Tibial nerve (tissue), 4 donors: ENCODE measurements at regions not wholly inside any gene's neighbourhood (a gene's known extent, or its start where the extent isn't known, plus 50 kb on each side); places are given as distances from the start of the nearest gene placed in this dataset.

Source experiments
- EP300 ChIP-seq, 2 donors: sonication (generic); formaldehyde crosslinking; IDR thresholded peaks; one replicate each; pipeline ENCODE4 v1.6.1; 2017; ENCODE audit warnings: antibody characterized with exemption in 2 of 2, mild to moderate bottlenecking in 1 of 2
- TF ChIP-seq, protein P1 (sequence below), 5 experiments: fragments of 200-600 bp in 3 of 5; fragments of 450-650 bp in 2 of 5; sonication (generic) in 3 of 5; IDR thresholded peaks; one replicate each; pipeline ENCODE4 v1.5.1; 2016 to 2019; ENCODE audit warnings: antibody characterized with exemption in 5 of 5, mild to moderate bottlenecking in 3 of 5, moderate library complexity in 2 of 5

DNA sequence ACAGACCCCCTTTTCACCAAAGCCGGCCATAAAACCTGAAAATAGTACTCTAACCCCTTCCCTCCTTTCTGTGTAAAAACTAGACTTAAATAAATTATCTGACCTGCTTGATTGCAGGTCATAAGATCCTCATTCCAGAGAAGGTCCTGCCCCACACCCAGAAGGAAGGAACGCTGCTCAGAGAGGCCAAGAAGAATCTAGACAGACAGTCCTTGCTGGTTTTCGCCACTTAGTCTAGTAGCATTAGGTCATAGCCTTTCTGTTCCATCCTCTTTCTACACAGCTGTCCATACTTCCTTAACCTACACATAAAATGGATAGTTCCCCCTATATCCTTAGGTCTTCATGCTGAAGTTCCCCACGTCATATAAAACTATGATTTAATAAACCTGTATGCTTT lies 83.7 kb upstream of the IGF1 start:
- TF ChIP-seq EP300 (IDR thresholded peaks at IDR 0.05), result no peak
- TF ChIP-seq, protein P1, sequence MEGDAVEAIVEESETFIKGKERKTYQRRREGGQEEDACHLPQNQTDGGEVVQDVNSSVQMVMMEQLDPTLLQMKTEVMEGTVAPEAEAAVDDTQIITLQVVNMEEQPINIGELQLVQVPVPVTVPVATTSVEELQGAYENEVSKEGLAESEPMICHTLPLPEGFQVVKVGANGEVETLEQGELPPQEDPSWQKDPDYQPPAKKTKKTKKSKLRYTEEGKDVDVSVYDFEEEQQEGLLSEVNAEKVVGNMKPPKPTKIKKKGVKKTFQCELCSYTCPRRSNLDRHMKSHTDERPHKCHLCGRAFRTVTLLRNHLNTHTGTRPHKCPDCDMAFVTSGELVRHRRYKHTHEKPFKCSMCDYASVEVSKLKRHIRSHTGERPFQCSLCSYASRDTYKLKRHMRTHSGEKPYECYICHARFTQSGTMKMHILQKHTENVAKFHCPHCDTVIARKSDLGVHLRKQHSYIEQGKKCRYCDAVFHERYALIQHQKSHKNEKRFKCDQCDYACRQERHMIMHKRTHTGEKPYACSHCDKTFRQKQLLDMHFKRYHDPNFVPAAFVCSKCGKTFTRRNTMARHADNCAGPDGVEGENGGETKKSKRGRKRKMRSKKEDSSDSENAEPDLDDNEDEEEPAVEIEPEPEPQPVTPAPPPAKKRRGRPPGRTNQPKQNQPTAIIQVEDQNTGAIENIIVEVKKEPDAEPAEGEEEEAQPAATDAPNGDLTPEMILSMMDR (IDR thresholded peaks at IDR 0.05), result no peak
